GM23338 (cell line): ENCODE measurements at regions not wholly inside any gene's neighbourhood (a gene's known extent, or its start where the extent isn't known, plus 50 kb on each side); places are given as distances from the start of the nearest gene placed in this dataset.
"Not testable (repeated sequence)": the region's sequence is repeated elsewhere in the genome, so short reads cannot be mapped to it uniquely, and the experiment has no call there.

Experiments used
- ATAC-seq: fragments of 200-7000 bp; cut with Tn5 transposase; 3 replicates; pipeline ENCODE4 v1.9.1; 2020
- DNase-seq: peaks from one replicate; pipeline ENCODE4 v3.0.0-alpha.2; 2015; ENCODE audit warnings: low spot score
- H2AFZ ChIP-seq: fragments of 200-600 bp; sonication (generic); 2 replicates; pipeline ENCODE4 v1.8.0; 2016; ENCODE audit warnings: antibody characterized with exemption, mild to moderate bottlenecking, moderate library complexity
- H3F3A ChIP-seq: fragments of 200-600 bp; sonication (generic); replicated peaks from 2 replicates; pipeline ENCODE4 v1.8.0; 2017; ENCODE audit warnings: antibody characterized with exemption, mixed run types, low read depth
- H3K27ac ChIP-seq: fragments of 200-600 bp; sonication (generic); 2 replicates; pipeline ENCODE4 v1.6.1; 2016; ENCODE audit warnings: low read depth
- H3K27me3 ChIP-seq: fragments of 200-600 bp; sonication (generic); 2 replicates; pipeline ENCODE4 v1.8.0; 2016; ENCODE audit warnings: mild to moderate bottlenecking, mixed run types, moderate library complexity; ENCODE audit not compliant: insufficient read depth
- H3K36me3 ChIP-seq: fragments of 200-600 bp; sonication (generic); 2 replicates; pipeline ENCODE4 v1.8.0; 2016; ENCODE audit warnings: mild to moderate bottlenecking; ENCODE audit not compliant: insufficient read depth
- H3K4me1 ChIP-seq: fragments of 200-600 bp; sonication (generic); 2 replicates; pipeline ENCODE4 v1.8.0; 2016; ENCODE audit warnings: mild to moderate bottlenecking, moderate library complexity; ENCODE audit not compliant: insufficient read depth
- H3K4me2 ChIP-seq: fragments of 200-600 bp; sonication (generic); 2 replicates; pipeline ENCODE4 v1.7.1; 2017; ENCODE audit warnings: mixed run types
- H3K4me3 ChIP-seq: fragments of 200-600 bp; sonication (generic); 2 replicates; pipeline ENCODE4 v1.6.1; 2016; ENCODE audit warnings: mixed run types
- H3K79me2 ChIP-seq: fragments of 200-600 bp; sonication (generic); replicated peaks from 2 replicates; pipeline ENCODE4 v1.8.0; 2017; ENCODE audit warnings: mild to moderate bottlenecking; ENCODE audit not compliant: insufficient read depth
- H3K9me2 ChIP-seq: fragments of 200-600 bp; sonication (generic); 2 replicates; pipeline ENCODE4 v1.8.0; 2017; ENCODE audit not compliant: insufficient read depth
- H4K20me1 ChIP-seq: fragments of 200-600 bp; sonication (generic); replicated peaks from 2 replicates; pipeline ENCODE4 v1.8.0; 2017; ENCODE audit warnings: mild to moderate bottlenecking; ENCODE audit not compliant: insufficient read depth
- H3K27ac Mint-ChIP-seq: 2 replicates; pipeline ENCODE4 v1.8.0; 2020; ENCODE audit warnings: inconsistent platforms, mild to moderate bottlenecking, moderate library complexity, mixed read lengths
- H3K27me3 Mint-ChIP-seq: 3 replicates; pipeline ENCODE4 v1.8.0; 2022; ENCODE audit warnings: low read depth, mild to moderate bottlenecking, moderate library complexity, mixed read lengths, inconsistent platforms; ENCODE audit not compliant: insufficient read depth, poor library complexity
- H3K36me3 Mint-ChIP-seq: 3 replicates; pipeline ENCODE4 v1.8.0; 2021; ENCODE audit warnings: low read depth, mild to moderate bottlenecking, inconsistent platforms, moderate library complexity, mixed read lengths
- H3K4me1 Mint-ChIP-seq: 3 replicates; pipeline ENCODE4 v1.8.0; 2020; ENCODE audit warnings: mild to moderate bottlenecking, inconsistent platforms, mixed read lengths
- H3K4me3 Mint-ChIP-seq: 3 replicates; pipeline ENCODE4 v1.8.0; 2021; ENCODE audit warnings: moderate library complexity, mild to moderate bottlenecking, inconsistent platforms, mixed read lengths
- H3K9me3 Mint-ChIP-seq: 3 replicates; pipeline ENCODE4 v1.8.0; 2020; ENCODE audit warnings: moderate library complexity, mild to moderate bottlenecking, inconsistent platforms, mixed read lengths
- ETS1 ChIP-seq: IDR thresholded peaks from 2 replicates; pipeline ENCODE4 v1.6.1; 2016; ENCODE audit warnings: antibody characterized with exemption
- ZNF462 ChIP-seq: fragments of 250-450 bp; sonication (Bioruptor Pico); IDR thresholded peaks from 2 replicates; pipeline ENCODE4 v1.5.0; 2020; ENCODE audit warnings: mild to moderate bottlenecking, moderate library complexity

GRCh38 chr9:22175972-22176545 is 167.0 kb upstream of the CDKN2B start:
- DNase-seq (no peak), ATAC-seq (no peak)
- H4K20me1 ChIP-seq = no peaks in the 10 kb centered on the region
- H3K36me3 Mint-ChIP-seq = peaks cover 4% of the 10 kb centered on the region; the same call in 2 of the 3 replicates
- TF ChIP-seq ETS1 = no peak
- TF ChIP-seq ZNF462 (CRISPR knock-in tag) = no peak
- H3K4me3 ChIP-seq = no peak overlapping the region
- no peak overlapping the region for H3K27ac Mint-ChIP-seq
- H3K27me3 ChIP-seq = no peaks in the 10 kb centered on the region
- no peaks in the 10 kb centered on the region for H3K4me1 Mint-ChIP-seq
- H3K9me2 ChIP-seq = peaks cover 5% of the 10 kb centered on the region; the same call in 1 of the 2 replicates
- H3K4me1 ChIP-seq = no peaks in the 10 kb centered on the region
- no peaks in the 10 kb centered on the region for H3F3A ChIP-seq
- H3K27ac ChIP-seq = no peak overlapping the region
- peaks cover 17% of the 10 kb centered on the region for H3K9me3 Mint-ChIP-seq
- H3K4me3 Mint-ChIP-seq = no peak overlapping the region
- no peak overlapping the region for H2AFZ ChIP-seq
- no peaks in the 10 kb centered on the region for H3K36me3 ChIP-seq
- no peaks in the 10 kb centered on the region for H3K79me2 ChIP-seq
- H3K27me3 Mint-ChIP-seq = no peaks in the 10 kb centered on the region
- no peak overlapping the region for H3K4me2 ChIP-seq

GRCh38 chr9:22181021-22181420 is 171.9 kb upstream of the CDKN2B start:
- H3K4me1 Mint-ChIP-seq, H3K9me2 ChIP-seq, DNase-seq, H2AFZ ChIP-seq, H3K27me3 ChIP-seq, H3K4me3 Mint-ChIP-seq, H3K27ac Mint-ChIP-seq, H3K4me3 ChIP-seq, H3K4me2 ChIP-seq, H3K4me1 ChIP-seq, H3K79me2 ChIP-seq, H3K36me3 Mint-ChIP-seq, H3K36me3 ChIP-seq, H3F3A ChIP-seq, H4K20me1 ChIP-seq, H3K27me3 Mint-ChIP-seq, ATAC-seq, H3K27ac ChIP-seq: not testable (repeated sequence)
- H3K9me3 Mint-ChIP-seq = peaks cover 13% of the 10 kb centered on the region
